Liver (tissue), 8 donors: ENCODE measurements at regions not wholly inside any gene's neighbourhood (a gene's known extent, or its start where the extent isn't known, plus 50 kb on each side); places are given as distances from the start of the nearest gene placed in this dataset.
"Not testable (repeated sequence)": the region's sequence is repeated elsewhere in the genome, so short reads cannot be mapped to it uniquely, and the experiment has no call there.

Experiments used
- DNase-seq: peaks from one replicate; pipeline ENCODE4 v3.0.0-alpha.2; 2017; ENCODE audit warnings: low spot score
- H3K27ac ChIP-seq, 2 donors: one replicate each; pipeline ENCODE4 v1.7.0; 2013; ENCODE audit warnings: inconsistent platforms in 2 of 2, low read length in 2 of 2, control low read depth in 1 of 2, low read depth in 1 of 2, mild to moderate bottlenecking in 1 of 2
- H3K27me3 ChIP-seq, 4 donors: one replicate each; pipeline versions ENCODE4 v1.6.1 to v1.7.0; 2013; ENCODE audit warnings: low read length in 3 of 4, inconsistent platforms in 1 of 4, mild to moderate bottlenecking in 1 of 4, moderate library complexity in 1 of 4; ENCODE audit not compliant: control insufficient read depth in 4 of 4, insufficient read depth in 4 of 4
- H3K36me3 ChIP-seq, 4 donors: one replicate each; pipeline versions ENCODE4 v1.6.1 to v1.7.0; 2013; ENCODE audit warnings: low read length in 3 of 4, mild to moderate bottlenecking in 3 of 4, low read depth in 1 of 4, moderate library complexity in 1 of 4; ENCODE audit not compliant: control insufficient read depth in 4 of 4, insufficient read depth in 3 of 4
- H3K4me1 ChIP-seq, 4 donors: one replicate each; pipeline versions ENCODE4 v1.6.1 to v1.7.0; 2013; ENCODE audit warnings: low read length in 3 of 4, mild to moderate bottlenecking in 3 of 4, moderate library complexity in 1 of 4; ENCODE audit not compliant: control insufficient read depth in 4 of 4, insufficient read depth in 4 of 4
- H3K4me3 ChIP-seq, 3 donors: one replicate each; pipeline versions ENCODE4 v1.6.1 to v1.7.0; 2013; ENCODE audit warnings: low read length in 3 of 3, control low read depth in 1 of 3, low read depth in 1 of 3, mild to moderate bottlenecking in 1 of 3
- H3K9ac ChIP-seq, 2 donors: one replicate each; pipeline ENCODE4 v1.7.0; 2013; ENCODE audit warnings: low read length in 2 of 2, mild to moderate bottlenecking in 2 of 2, moderate library complexity in 2 of 2, control low read depth in 1 of 2, low read depth in 1 of 2
- H3K9me3 ChIP-seq, 4 donors: one replicate each; pipeline versions ENCODE4 v1.6.1 to v1.7.0; 2013; ENCODE audit warnings: low read length in 3 of 4; ENCODE audit not compliant: control insufficient read depth in 4 of 4
- ATF3 ChIP-seq: IDR thresholded peaks from 2 replicates; pipeline ENCODE4 v1.6.1; 2016; ENCODE audit warnings: antibody characterized with exemption
- CTCF ChIP-seq: fragments of 150-350 bp; IDR thresholded peaks from 2 replicates; pipeline ENCODE4 v1.5.1; 2017; ENCODE audit warnings: improper control_type of control experiment, low read depth, low read length; ENCODE audit not compliant: missing input control
- EGR1 ChIP-seq, 2 donors: IDR thresholded peaks; 2 replicates each; pipeline ENCODE4 v1.6.1; 2016 to 2018; ENCODE audit warnings: antibody characterized with exemption in 2 of 2, low read depth in 2 of 2
- FOXA1 ChIP-seq: IDR thresholded peaks from 2 replicates; pipeline ENCODE4 v1.6.1; 2016; ENCODE audit warnings: antibody characterized with exemption
- FOXA2 ChIP-seq: IDR thresholded peaks from 2 replicates; pipeline ENCODE4 v1.6.1; 2016; ENCODE audit warnings: antibody characterized with exemption
- GABPA ChIP-seq, 2 donors: IDR thresholded peaks in 1 of 2; conservative IDR thresholded peaks in 1 of 2; 2 replicates each; pipeline ENCODE4 v1.6.1; 2016; ENCODE audit warnings: antibody characterized with exemption in 2 of 2, mild to moderate bottlenecking in 1 of 2, moderate library complexity in 1 of 2
- HNF4A ChIP-seq, 2 donors: conservative IDR thresholded peaks; 2 replicates each; pipeline ENCODE4 v1.6.1; 2016; ENCODE audit warnings: antibody characterized with exemption in 2 of 2, mild to moderate bottlenecking in 2 of 2
- HNF4G ChIP-seq: IDR thresholded peaks from 2 replicates; pipeline ENCODE4 v1.6.1; 2016; ENCODE audit warnings: antibody characterized with exemption
- JUND ChIP-seq, 2 donors: IDR thresholded peaks; 2 replicates each; pipeline ENCODE4 v1.6.1; 2016; ENCODE audit warnings: antibody characterized with exemption in 2 of 2
- MAX ChIP-seq: IDR thresholded peaks from 2 replicates; pipeline ENCODE4 v1.6.1; 2016; ENCODE audit warnings: antibody characterized with exemption
- NR2F2 ChIP-seq: IDR thresholded peaks from 2 replicates; pipeline ENCODE4 v1.6.1; 2016; ENCODE audit warnings: antibody characterized with exemption
- RAD21 ChIP-seq, 2 donors: IDR thresholded peaks; 2 replicates each; pipeline ENCODE4 v1.6.1; 2016; ENCODE audit warnings: antibody characterized with exemption in 2 of 2, mild to moderate bottlenecking in 2 of 2
- REST ChIP-seq: IDR thresholded peaks from 2 replicates; pipeline ENCODE4 v1.6.1; 2016; ENCODE audit warnings: antibody characterized with exemption, mild to moderate bottlenecking
- RXRA ChIP-seq, 2 donors: IDR thresholded peaks; 2 replicates each; pipeline ENCODE4 v1.6.1; 2017 to 2018; ENCODE audit warnings: antibody characterized with exemption in 2 of 2, mild to moderate bottlenecking in 1 of 2
- SP1 ChIP-seq: IDR thresholded peaks from 2 replicates; pipeline ENCODE4 v1.6.1; 2018; ENCODE audit warnings: antibody characterized with exemption, mild to moderate bottlenecking
- TAF1 ChIP-seq: conservative IDR thresholded peaks from 2 replicates; pipeline ENCODE4 v1.6.1; 2016; ENCODE audit warnings: antibody characterized with exemption, mild to moderate bottlenecking
- YY1 ChIP-seq: IDR thresholded peaks from 2 replicates; pipeline ENCODE4 v1.6.1; 2016; ENCODE audit warnings: antibody characterized with exemption, mild to moderate bottlenecking
- ZBTB33 ChIP-seq: IDR thresholded peaks from 2 replicates; pipeline ENCODE4 v1.6.1; 2016; ENCODE audit warnings: antibody characterized with exemption
- WGBS: extraction: QIAGEN DNeasy Blood & Tissue Kit; methylation state at CpG from one replicate; pipeline ENCODE4 v1.1.7; 2013; 5-methylcytosine and 5-hydroxymethylcytosine counted together
- donor health status: healthy.
- donor health status: healthy.
- donor health status: healthy.
- donor health status: healthy.
- donor health status: healthy.

GRCh38 chr9:82057805-82058204, 69.2 kb downstream of the SPATA31D1 start:
- TF ChIP-seq RXRA (IDR thresholded peaks at IDR 0.05) (no peak), GABPA (IDR thresholded peaks at IDR 0.05 in 1 of 2, conservative IDR thresholded peaks at IDR 0.05 in 1 of 2) (no peak), CTCF (no peak), ATF3 (no peak), SP1 (no peak), HNF4A (conservative IDR thresholded peaks at IDR 0.05) (no peak), EGR1 (IDR thresholded peaks at IDR 0.05; ENCODE audit: low read depth in 2 of 2) (no peak), FOXA2 (no peak), REST (no peak), YY1 (no peak), TAF1 (no peak), FOXA1 (no peak), JUND (IDR thresholded peaks at IDR 0.05) (no peak), HNF4G (no peak)
- Histone ChIP-seq H3K27me3 (no peaks in the 10 kb centered on the region), H3K4me1 (no peaks in the 10 kb centered on the region), H3K9ac (no peak overlapping the region), H3K4me3 (no peak overlapping the region), H3K9me3 (no peaks in the 10 kb centered on the region), H3K36me3 (no peaks in the 10 kb centered on the region), H3K27ac (no peak overlapping the region)
- no peak for DNase-seq
- 72% methylated on average over 5 of the region's 5 CpGs for WGBS

GRCh38 chr9:82061801-82062200, 73.2 kb downstream of the SPATA31D1 start:
- not testable (repeated sequence) for H3K27me3 ChIP-seq, H3K4me1 ChIP-seq, H3K9ac ChIP-seq, H3K27ac ChIP-seq, H3K36me3 ChIP-seq, DNase-seq, H3K9me3 ChIP-seq, H3K4me3 ChIP-seq
- 97% methylated on average over 7 of the region's 7 CpGs for WGBS

- H3K9ac ChIP-seq, result no peak overlapping the region
These were observed 73.7 kb downstream of the SPATA31D1 start for GRCh38 chr9:82062245-82062644.

More at GRCh38 chr9:82062245-82062644, 73.7 kb downstream of the SPATA31D1 start:
- DNase-seq, result no peak
- no peak overlapping the region for H3K27ac ChIP-seq
- H3K9me3 ChIP-seq, result no peaks in the 10 kb centered on the region
- WGBS, result 85% methylated on average over 12 of the region's 12 CpGs
- no peaks in the 10 kb centered on the region for H3K4me1 ChIP-seq
- H3K36me3 ChIP-seq, result no peaks in the 10 kb centered on the region
- TF ChIP-seq ZBTB33 (no peak), ATF3 (no peak), YY1 (no peak), NR2F2 (no peak), HNF4A (conservative IDR thresholded peaks at IDR 0.05) (no peak), SP1 (no peak), TAF1 (no peak), RAD21 (IDR thresholded peaks at IDR 0.05) (no peak), EGR1 (IDR thresholded peaks at IDR 0.05; ENCODE audit: low read depth in 2 of 2) (no peak), FOXA1 (no peak), JUND (IDR thresholded peaks at IDR 0.05) (no peak), FOXA2 (no peak), GABPA (IDR thresholded peaks at IDR 0.05 in 1 of 2, conservative IDR thresholded peaks at IDR 0.05 in 1 of 2) (no peak), MAX (no peak), HNF4G (no peak), RXRA (IDR thresholded peaks at IDR 0.05) (no peak)
- no peaks in the 10 kb centered on the region for H3K27me3 ChIP-seq
- H3K4me3 ChIP-seq, result no peak overlapping the region
